Panc1 (cell line): ENCODE measurements at regions not wholly inside any gene's neighbourhood (a gene's known extent, or its start where the extent isn't known, plus 50 kb on each side); places are given as distances from the start of the nearest gene placed in this dataset.
"Not testable (repeated sequence)": the region's sequence is repeated elsewhere in the genome, so short reads cannot be mapped to it uniquely, and the experiment has no call there.

Experiments used
- ATAC-seq: fragments of 200-7000 bp; cut with Tn5 transposase; 2 replicates; pipeline ENCODE4 v1.9.1; 2020; ENCODE audit warnings: mild to moderate bottlenecking, moderate library complexity
- BruUV-seq: library from RNA; stranded (reverse); fragments of 400-500 nt; replicated peaks from 2 replicates; lab custom pipeline; 2021; lab: Mats Ljungman, UMichigan
- CTCF ChIA-PET: fragments of 300-600 bp; sonication (Branson Sonifier 250); formaldehyde crosslinking; loops from one replicate; lab custom pipeline; 2022; ENCODE audit warnings: antibody characterized with exemption; lab: Charles Lee
- POLR2A ChIA-PET: fragments of 300-600 bp; sonication (Branson Sonifier 250); formaldehyde crosslinking; loops from one replicate; lab custom pipeline; 2022; ENCODE audit warnings: antibody characterized with exemption; lab: Charles Lee
- DNase-seq: peaks from one replicate; pipeline ENCODE4 v3.0.0-alpha.2; 2010; ENCODE audit warnings: low read depth, low spot score
- H3K27ac ChIP-seq: 2 replicates; pipeline ENCODE4 v1.5.1; 2011; ENCODE audit warnings: mild to moderate bottlenecking, low read length, inconsistent platforms
- H3K27me3 ChIP-seq: fragments of 200-500 bp; sonication (Bioruptor generic); 2 replicates; pipeline ENCODE4 v1.6.0; 2014; ENCODE audit warnings: low read length, inconsistent platforms; ENCODE audit not compliant: control insufficient read depth, insufficient read depth
- H3K36me3 ChIP-seq: fragments of 200-500 bp; sonication (Bioruptor generic); 2 replicates; pipeline ENCODE4 v1.5.1; 2014; ENCODE audit warnings: inconsistent platforms, mild to moderate bottlenecking, low read length, moderate library complexity; ENCODE audit not compliant: control insufficient read depth, insufficient read depth
- H3K4me1 ChIP-seq: 2 replicates; pipeline ENCODE4 v1.5.1; 2011; ENCODE audit warnings: inconsistent platforms, mild to moderate bottlenecking, low read length, moderate library complexity; ENCODE audit not compliant: control insufficient read depth, insufficient read depth
- H3K4me3 ChIP-seq, 2 experiments: 2 replicates each; pipeline ENCODE4 v1.5.1; 2011 to 2012; ENCODE audit warnings: low read depth in 2 of 2, low read length in 2 of 2, mild to moderate bottlenecking in 2 of 2, inconsistent platforms in 1 of 2, moderate library complexity in 1 of 2
- H3K9me3 ChIP-seq: fragments of 200-500 bp; sonication (Bioruptor generic); 2 replicates; pipeline ENCODE4 v1.5.1; 2014; ENCODE audit warnings: low read depth, mild to moderate bottlenecking, inconsistent platforms, low read length, moderate library complexity; ENCODE audit not compliant: control insufficient read depth, insufficient read depth
- SIN3A ChIP-seq: IDR thresholded peaks from 2 replicates; pipeline ENCODE4 v1.6.1; 2012; ENCODE audit warnings: low read depth, mild to moderate bottlenecking, low read length, moderate library complexity, borderline replicate concordance; ENCODE audit not compliant: insufficient read depth
- in situ Hi-C: cut with HindIII; loops from 2 replicates; pipeline ENCODE4 v1.10.0; 2016; ENCODE audit warnings: low sequenced_read_pairs, low pct_unique_long_range_greater_than_20kb
- intact Hi-C: fragments of 100-400 bp; cut with micrococcal nuclease; formaldehyde crosslinking; loops from one replicate; pipeline ENCODE4 v1.10.0; 2022; ENCODE audit not compliant: unreplicated experiment
- TF ChIP-seq, protein P1 (sequence below), 2 experiments: IDR thresholded peaks; 2 replicates each; pipeline ENCODE4 v1.6.1; 2011 to 2012; ENCODE audit warnings: low read depth in 2 of 2, control low read depth in 1 of 2, low read length in 1 of 2, mild to moderate bottlenecking in 1 of 2, moderate library complexity in 1 of 2; ENCODE audit not compliant: insufficient read depth in 1 of 2
- TF ChIP-seq, protein P2 (sequence below): fragments of 450-650 bp; IDR thresholded peaks from 2 replicates; pipeline ENCODE4 v1.5.1; 2017; ENCODE audit warnings: mild to moderate bottlenecking

DNA sequence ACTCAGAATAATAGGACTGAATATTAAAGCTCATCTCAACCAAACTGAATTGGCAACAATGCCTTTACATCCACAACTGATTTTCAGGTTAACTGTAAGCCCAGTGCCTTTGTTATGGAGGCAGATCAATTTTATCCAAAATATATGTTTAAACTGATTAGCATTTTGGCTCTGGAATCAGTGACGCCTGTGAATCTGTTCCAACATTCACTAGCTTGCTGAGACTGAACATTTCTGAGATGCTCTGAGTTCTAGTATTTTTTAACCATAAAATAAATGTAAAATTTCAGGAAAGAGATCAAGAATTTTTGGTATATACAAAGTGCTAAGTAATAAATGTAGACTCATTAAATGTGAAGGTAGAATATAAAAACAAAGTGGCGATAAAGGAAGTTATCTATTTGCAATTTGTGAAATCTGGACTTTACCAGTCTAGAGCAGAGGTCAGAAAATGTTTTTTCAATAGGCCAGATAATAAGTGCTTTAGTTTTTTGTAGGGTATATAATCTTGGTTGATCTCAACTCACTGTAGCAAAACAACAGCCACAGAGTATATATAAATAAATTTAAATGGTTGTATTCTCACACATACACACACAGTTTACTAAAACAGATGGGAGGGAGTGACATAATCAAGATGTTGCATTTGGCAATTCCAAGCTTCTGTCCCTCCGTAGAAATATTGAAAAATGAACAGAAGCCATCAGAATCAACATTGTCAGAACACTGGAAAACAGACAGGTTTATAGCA lies 560.3 kb downstream of the ZWINT start:
- Histone ChIP-seq H3K9me3 (no peaks in the 10 kb centered on the region), H3K4me3 (no peak overlapping the region), H3K27ac (no peak overlapping the region), H3K27me3 (no peaks in the 10 kb centered on the region), H3K36me3 (no peaks in the 10 kb centered on the region), H3K4me1 (no peaks in the 10 kb centered on the region)
- intact Hi-C loops, result no loop called here
- ChIA-PET POLR2A (no interaction called here), CTCF (no interaction called here)
- in situ Hi-C loops, result no loop called here
- ATAC-seq (no peak), DNase-seq (no peak)
- TF ChIP-seq, protein P1, sequence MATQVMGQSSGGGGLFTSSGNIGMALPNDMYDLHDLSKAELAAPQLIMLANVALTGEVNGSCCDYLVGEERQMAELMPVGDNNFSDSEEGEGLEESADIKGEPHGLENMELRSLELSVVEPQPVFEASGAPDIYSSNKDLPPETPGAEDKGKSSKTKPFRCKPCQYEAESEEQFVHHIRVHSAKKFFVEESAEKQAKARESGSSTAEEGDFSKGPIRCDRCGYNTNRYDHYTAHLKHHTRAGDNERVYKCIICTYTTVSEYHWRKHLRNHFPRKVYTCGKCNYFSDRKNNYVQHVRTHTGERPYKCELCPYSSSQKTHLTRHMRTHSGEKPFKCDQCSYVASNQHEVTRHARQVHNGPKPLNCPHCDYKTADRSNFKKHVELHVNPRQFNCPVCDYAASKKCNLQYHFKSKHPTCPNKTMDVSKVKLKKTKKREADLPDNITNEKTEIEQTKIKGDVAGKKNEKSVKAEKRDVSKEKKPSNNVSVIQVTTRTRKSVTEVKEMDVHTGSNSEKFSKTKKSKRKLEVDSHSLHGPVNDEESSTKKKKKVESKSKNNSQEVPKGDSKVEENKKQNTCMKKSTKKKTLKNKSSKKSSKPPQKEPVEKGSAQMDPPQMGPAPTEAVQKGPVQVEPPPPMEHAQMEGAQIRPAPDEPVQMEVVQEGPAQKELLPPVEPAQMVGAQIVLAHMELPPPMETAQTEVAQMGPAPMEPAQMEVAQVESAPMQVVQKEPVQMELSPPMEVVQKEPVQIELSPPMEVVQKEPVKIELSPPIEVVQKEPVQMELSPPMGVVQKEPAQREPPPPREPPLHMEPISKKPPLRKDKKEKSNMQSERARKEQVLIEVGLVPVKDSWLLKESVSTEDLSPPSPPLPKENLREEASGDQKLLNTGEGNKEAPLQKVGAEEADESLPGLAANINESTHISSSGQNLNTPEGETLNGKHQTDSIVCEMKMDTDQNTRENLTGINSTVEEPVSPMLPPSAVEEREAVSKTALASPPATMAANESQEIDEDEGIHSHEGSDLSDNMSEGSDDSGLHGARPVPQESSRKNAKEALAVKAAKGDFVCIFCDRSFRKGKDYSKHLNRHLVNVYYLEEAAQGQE (IDR thresholded peaks at IDR 0.05; ENCODE audit: insufficient read depth in 1 of 2, low read depth in 2 of 2, low read length in 1 of 2), result no peak
- no peak for TF ChIP-seq SIN3A
- TF ChIP-seq, protein P2, sequence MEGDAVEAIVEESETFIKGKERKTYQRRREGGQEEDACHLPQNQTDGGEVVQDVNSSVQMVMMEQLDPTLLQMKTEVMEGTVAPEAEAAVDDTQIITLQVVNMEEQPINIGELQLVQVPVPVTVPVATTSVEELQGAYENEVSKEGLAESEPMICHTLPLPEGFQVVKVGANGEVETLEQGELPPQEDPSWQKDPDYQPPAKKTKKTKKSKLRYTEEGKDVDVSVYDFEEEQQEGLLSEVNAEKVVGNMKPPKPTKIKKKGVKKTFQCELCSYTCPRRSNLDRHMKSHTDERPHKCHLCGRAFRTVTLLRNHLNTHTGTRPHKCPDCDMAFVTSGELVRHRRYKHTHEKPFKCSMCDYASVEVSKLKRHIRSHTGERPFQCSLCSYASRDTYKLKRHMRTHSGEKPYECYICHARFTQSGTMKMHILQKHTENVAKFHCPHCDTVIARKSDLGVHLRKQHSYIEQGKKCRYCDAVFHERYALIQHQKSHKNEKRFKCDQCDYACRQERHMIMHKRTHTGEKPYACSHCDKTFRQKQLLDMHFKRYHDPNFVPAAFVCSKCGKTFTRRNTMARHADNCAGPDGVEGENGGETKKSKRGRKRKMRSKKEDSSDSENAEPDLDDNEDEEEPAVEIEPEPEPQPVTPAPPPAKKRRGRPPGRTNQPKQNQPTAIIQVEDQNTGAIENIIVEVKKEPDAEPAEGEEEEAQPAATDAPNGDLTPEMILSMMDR, result no peak
- no TSS peak for BruUV-seq

DNA sequence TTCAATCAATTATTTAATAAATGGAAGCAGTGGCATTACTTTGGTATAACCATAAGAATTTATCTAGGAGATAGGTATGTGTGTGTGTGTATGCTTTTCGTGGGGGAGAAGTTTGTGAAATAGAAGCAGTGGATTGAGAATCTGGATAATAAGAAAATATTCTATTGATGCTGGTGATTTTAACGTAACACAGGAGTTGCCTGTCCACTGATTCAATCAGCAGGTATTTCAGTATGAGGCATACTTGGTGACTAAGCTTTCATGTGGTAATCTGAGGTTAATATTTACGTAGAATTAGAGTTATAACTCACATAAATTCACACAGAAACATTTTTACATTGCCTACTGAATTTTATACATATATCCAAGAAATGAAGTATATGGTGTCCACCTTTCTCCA lies 568.0 kb downstream of the ZWINT start:
- CTCF ChIA-PET, result no interaction called here
- in situ Hi-C loops, result no loop called here

DNA sequence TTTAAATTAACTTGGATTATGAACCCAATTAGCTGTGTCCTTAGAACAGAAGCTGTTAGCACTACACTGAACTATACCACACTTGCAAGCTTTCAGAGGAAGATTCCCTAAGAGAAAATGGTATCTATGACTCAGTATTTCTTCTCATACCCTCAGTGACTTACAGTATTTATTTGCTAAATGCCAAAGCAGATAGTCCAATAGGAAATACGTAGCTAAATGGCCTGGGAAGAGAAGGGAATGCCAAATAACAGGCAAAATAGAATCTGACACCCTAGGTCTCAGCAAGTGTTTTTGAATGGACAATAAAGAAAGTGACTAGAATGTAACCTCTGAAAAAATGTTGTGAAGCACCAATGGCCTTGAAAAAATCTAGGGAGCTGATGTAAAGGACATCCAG lies 570.8 kb downstream of the ZWINT start:
- H3K9me3 ChIP-seq, DNase-seq, H3K27ac ChIP-seq, ATAC-seq, H3K4me3 ChIP-seq, H3K27me3 ChIP-seq, H3K4me1 ChIP-seq, BruUV-seq, POLR2A ChIA-PET, in situ Hi-C loops, CTCF ChIA-PET, intact Hi-C loops, H3K36me3 ChIP-seq: not testable (repeated sequence)

More for the DNA sequence above, 568.0 kb downstream of the ZWINT start:
- POLR2A ChIA-PET, result no interaction called here
- Histone ChIP-seq H3K36me3 (no peaks in the 10 kb centered on the region), H3K4me3 (no peak overlapping the region), H3K9me3 (no peaks in the 10 kb centered on the region), H3K27me3 (no peaks in the 10 kb centered on the region), H3K27ac (no peak overlapping the region), H3K4me1 (no peaks in the 10 kb centered on the region)
- intact Hi-C loops, result no loop called here
- DNase-seq (no peak), ATAC-seq (no peak)
- TF ChIP-seq, protein P1 (IDR thresholded peaks at IDR 0.05; ENCODE audit: insufficient read depth in 1 of 2, low read depth in 2 of 2, low read length in 1 of 2), result no peak
- no peak for TF ChIP-seq SIN3A
- TF ChIP-seq, protein P2, result no peak
- no TSS peak for BruUV-seq
